ENCODE measurements at regions not wholly inside any gene's neighbourhood (a gene's known extent, or its start where the extent isn't known, plus 50 kb on each side); places are given as distances from the start of the nearest gene placed in this dataset.

DNA sequence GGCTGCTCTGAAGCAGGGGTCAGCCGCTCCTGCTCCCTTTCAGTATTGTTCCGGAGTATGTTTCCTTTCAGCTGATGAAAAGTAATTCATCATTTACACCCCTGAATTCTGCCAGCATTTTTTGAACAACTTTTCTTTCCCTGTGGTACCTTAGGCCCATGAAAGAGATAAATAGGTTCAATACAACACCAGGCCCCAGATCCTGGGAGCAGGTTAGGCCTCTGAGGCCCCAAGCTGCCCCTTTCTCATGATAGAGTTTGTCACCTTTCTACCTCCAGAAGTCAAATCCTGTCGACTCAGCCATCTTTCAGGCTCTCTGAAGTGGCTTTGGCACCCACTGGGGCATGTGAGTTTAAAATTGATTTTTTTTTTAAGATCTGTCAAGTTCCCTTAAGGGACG, 1415.1 kb upstream of the ZEB2 start:
- TF ChIP-seq, protein P1, sequence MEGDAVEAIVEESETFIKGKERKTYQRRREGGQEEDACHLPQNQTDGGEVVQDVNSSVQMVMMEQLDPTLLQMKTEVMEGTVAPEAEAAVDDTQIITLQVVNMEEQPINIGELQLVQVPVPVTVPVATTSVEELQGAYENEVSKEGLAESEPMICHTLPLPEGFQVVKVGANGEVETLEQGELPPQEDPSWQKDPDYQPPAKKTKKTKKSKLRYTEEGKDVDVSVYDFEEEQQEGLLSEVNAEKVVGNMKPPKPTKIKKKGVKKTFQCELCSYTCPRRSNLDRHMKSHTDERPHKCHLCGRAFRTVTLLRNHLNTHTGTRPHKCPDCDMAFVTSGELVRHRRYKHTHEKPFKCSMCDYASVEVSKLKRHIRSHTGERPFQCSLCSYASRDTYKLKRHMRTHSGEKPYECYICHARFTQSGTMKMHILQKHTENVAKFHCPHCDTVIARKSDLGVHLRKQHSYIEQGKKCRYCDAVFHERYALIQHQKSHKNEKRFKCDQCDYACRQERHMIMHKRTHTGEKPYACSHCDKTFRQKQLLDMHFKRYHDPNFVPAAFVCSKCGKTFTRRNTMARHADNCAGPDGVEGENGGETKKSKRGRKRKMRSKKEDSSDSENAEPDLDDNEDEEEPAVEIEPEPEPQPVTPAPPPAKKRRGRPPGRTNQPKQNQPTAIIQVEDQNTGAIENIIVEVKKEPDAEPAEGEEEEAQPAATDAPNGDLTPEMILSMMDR (IDR thresholded peaks at IDR 0.05): no peak
- Histone ChIP-seq H3K4me1 (ENCODE audit: control insufficient read depth in 1 of 2, insufficient read depth in 1 of 2, low read depth in 1 of 2, low read length in 1 of 2) (no peaks in the 10 kb centered on the region), H3K36me3 (no peaks in the 10 kb centered on the region), H3K4me3 (ENCODE audit: low read depth in 1 of 2, low read length in 1 of 2) (no peak overlapping the region), H3K9me3 (no peaks in the 10 kb centered on the region), H3K27ac (no peak overlapping the region), H3K27me3 (no peaks in the 10 kb centered on the region)

- Histone ChIP-seq H3K9me3 (no peaks in the 10 kb centered on the region), H3K4me3 (ENCODE audit: low read depth in 1 of 2, low read length in 1 of 2) (no peak overlapping the region), H3K27ac (no peak overlapping the region), H3K36me3 (no peaks in the 10 kb centered on the region), H3K27me3 (no peaks in the 10 kb centered on the region), H3K4me1 (ENCODE audit: control insufficient read depth in 1 of 2, insufficient read depth in 1 of 2, low read depth in 1 of 2, low read length in 1 of 2) (no peaks in the 10 kb centered on the region)
- TF ChIP-seq, protein P1 (IDR thresholded peaks at IDR 0.05): no peak
These were observed 1412.0 kb upstream of the ZEB2 start for GRCh38 chr2:145931781-145932395.

- H3K9me3 ChIP-seq: no peaks in the 10 kb centered on the region
- H3K4me3 ChIP-seq (ENCODE audit: low read depth in 1 of 2, low read length in 1 of 2): no peak overlapping the region
- H3K36me3 ChIP-seq: no peaks in the 10 kb centered on the region
- H3K27ac ChIP-seq: no peak overlapping the region
- TF ChIP-seq, protein P1 (IDR thresholded peaks at IDR 0.05): no peak
- no peaks in the 10 kb centered on the region for H3K27me3 ChIP-seq
- no peaks in the 10 kb centered on the region for H3K4me1 ChIP-seq (ENCODE audit: control insufficient read depth in 1 of 2, insufficient read depth in 1 of 2, low read depth in 1 of 2, low read length in 1 of 2)
These were observed 1410.4 kb upstream of the ZEB2 start for GRCh38 chr2:145930318-145930717.

DNA sequence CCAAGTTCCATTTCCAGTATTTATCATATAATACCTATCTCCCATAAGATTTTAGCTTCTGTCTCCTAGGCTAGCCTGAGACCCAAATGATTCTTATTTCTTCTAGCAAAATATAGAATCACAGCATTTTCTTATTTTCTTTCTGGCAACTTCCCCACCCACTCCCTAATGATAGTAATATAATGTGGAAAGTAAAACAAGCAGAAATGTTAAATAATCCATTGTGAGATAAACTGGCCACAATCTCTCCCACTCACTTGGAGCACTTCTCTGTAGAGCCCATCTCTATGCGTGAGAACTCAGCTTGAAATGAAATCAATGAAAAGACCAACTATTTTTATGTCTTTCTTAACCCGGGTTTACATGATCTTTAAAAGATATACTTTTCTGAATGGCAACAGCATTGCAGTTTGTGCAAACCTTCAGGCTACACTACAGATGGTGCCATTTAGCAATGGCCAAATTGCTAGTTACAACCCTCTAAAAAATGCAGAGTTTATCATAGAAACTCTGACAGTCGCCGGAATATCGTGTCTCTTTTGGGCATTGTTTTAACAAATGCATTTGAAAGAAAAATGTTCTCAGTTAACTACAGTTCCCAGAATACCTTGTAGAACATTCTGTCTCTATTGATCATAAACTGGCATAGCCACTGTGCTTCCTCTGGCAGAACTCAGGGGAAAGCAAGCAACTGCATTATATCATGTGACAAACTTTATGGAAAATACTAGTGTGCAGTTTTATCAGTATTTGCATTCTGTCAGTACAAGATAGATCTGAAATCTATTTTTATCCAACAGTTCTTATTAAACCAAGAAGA, 1407.4 kb upstream of the ZEB2 start:
- Histone ChIP-seq H3K27ac (no peak overlapping the region), H3K9me3 (no peaks in the 10 kb centered on the region), H3K4me1 (ENCODE audit: control insufficient read depth in 1 of 2, insufficient read depth in 1 of 2, low read depth in 1 of 2, low read length in 1 of 2) (no peaks in the 10 kb centered on the region), H3K27me3 (no peaks in the 10 kb centered on the region), H3K4me3 (ENCODE audit: low read depth in 1 of 2, low read length in 1 of 2) (no peak overlapping the region), H3K36me3 (no peaks in the 10 kb centered on the region)
- TF ChIP-seq, protein P1 (IDR thresholded peaks at IDR 0.05): no peak

GRCh38 chr2:145925591-145925990, 1405.7 kb upstream of the ZEB2 start:
- Histone ChIP-seq H3K4me3 (ENCODE audit: low read depth in 1 of 2, low read length in 1 of 2) (no peak overlapping the region), H3K27ac (no peak overlapping the region), H3K27me3 (no peaks in the 10 kb centered on the region), H3K36me3 (no peaks in the 10 kb centered on the region), H3K4me1 (ENCODE audit: control insufficient read depth in 1 of 2, insufficient read depth in 1 of 2, low read depth in 1 of 2, low read length in 1 of 2) (no peaks in the 10 kb centered on the region), H3K9me3 (no peaks in the 10 kb centered on the region)
- TF ChIP-seq, protein P1 (IDR thresholded peaks at IDR 0.05): no peak

All from neutrophil (primary cell).